Fibroblast of mammary gland (primary cell): ENCODE measurements at regions not wholly inside any gene's neighbourhood (a gene's known extent, or its start where the extent isn't known, plus 50 kb on each side); places are given as distances from the start of the nearest gene placed in this dataset.

Experiments used
- DNase-seq: peaks from one replicate; pipeline ENCODE4 v3.0.0-alpha.2; 2010; ENCODE audit warnings: low read depth
- H3K4me3 ChIP-seq: 2 replicates; pipeline ENCODE4 v1.5.1; 2011; ENCODE audit warnings: low read depth, mild to moderate bottlenecking, low read length, moderate library complexity; ENCODE audit not compliant: control insufficient read depth
- CTCF ChIP-seq: conservative IDR thresholded peaks from 2 replicates; pipeline ENCODE4 v1.5.1; 2011; ENCODE audit warnings: low read depth, low read length, inconsistent platforms; ENCODE audit not compliant: control insufficient read depth, insufficient read depth

- no peak for DNase-seq
- no peak overlapping the region for H3K4me3 ChIP-seq
- TF ChIP-seq CTCF: no peak
Observed at GRCh38 chr7:132708470-132708869, 132.2 kb upstream of the PLXNA4 start.

DNA sequence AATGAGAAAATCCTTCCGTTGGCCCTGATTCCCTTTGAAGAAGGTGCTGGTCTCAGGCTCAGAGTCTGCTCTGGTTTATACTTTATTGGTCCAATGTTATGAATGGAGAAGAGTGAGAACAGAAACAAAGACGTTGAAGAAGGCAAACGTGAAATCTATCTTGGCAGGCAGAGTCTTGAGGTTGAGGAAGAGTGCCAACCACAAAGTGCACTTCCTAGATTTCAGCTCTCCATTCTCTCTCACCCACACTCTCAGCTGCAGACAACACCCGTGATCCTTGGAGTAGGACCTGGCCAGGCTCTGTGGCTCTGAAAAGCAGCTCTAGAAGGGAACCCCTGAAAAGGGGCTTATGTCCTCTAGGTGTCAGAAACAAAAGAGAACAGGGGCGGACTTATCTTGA is 128.9 kb upstream of the PLXNA4 start:
- DNase-seq: no peak
- TF ChIP-seq CTCF: no peak

DNA sequence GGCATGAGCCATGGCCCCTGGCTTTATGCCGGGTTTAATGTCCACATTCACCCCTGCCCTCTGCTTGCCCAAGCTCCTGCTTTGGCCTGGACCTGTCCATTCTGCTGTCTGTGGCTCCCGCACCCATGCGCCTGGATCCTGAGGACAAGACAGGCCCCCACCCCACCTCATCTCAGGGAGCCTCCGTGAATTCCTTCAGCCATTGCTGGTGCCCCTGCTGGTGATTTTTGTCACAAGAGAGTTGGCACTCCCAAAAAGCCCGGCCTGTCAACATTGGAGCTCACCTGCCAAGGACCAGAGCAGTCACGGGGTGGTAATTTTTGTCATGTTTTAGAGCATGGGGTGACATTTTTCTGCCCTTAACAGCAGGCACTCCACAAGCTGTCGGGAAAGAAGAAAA is 127.5 kb upstream of the PLXNA4 start:
- TF ChIP-seq CTCF: no peak
- DNase-seq: no peak
- H3K4me3 ChIP-seq: no peak overlapping the region

More for the DNA sequence above, 128.9 kb upstream of the PLXNA4 start:
- H3K4me3 ChIP-seq: no peak overlapping the region

GRCh38 chr7:132697003-132697402 is 120.7 kb upstream of the PLXNA4 start:
- TF ChIP-seq CTCF: no peak
- DNase-seq: no peak
- H3K4me3 ChIP-seq: no peak overlapping the region

GRCh38 chr7:132696332-132696731 is 120.1 kb upstream of the PLXNA4 start:
- no peak for DNase-seq
- H3K4me3 ChIP-seq: no peak overlapping the region
- TF ChIP-seq CTCF: no peak

DNA sequence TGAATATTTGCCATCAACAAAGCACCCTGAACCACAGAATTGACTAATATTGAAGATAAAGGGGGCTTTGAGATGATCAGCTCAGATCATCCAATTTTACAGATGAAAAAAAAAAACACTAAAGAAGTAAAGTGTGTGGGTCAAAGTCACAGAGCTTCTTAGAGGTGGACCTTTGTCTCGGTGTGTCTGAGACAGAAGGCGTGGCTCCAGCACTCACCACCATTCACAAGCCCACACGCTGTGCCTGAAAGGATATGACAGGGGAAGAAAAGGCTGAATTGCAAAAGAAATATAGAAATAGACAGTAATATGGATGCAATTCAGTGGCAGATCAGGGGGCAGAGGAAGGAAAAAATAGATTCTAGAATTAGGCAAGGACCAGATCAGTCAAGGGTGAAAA is 114.9 kb upstream of the PLXNA4 start:
- no peak for TF ChIP-seq CTCF
- DNase-seq: no peak
- H3K4me3 ChIP-seq: no peak overlapping the region

DNA sequence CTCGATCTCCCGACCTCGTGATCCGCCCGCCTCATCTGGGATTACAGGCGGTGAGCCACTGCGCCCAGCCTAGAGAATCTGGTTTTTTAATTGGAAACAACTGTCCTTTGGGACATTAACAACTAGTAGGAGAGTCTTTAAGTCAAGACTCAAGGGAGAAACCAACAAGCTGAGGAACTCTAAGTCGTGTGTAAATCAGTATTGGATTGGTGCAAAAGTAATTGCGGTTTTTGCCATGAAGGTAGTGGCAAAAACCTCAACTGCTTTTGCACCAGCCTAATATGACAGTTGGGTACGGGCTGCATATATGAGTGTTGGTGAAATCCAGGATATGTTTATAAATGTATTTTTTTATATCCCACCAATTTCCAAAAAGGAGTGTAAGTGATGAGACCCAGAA is 113.9 kb upstream of the PLXNA4 start:
- DNase-seq: no peak
- no peak for TF ChIP-seq CTCF
- H3K4me3 ChIP-seq: no peak overlapping the region
